ENCODE measurements at regions not wholly inside any gene's neighbourhood (a gene's known extent, or its start where the extent isn't known, plus 50 kb on each side); places are given as distances from the start of the nearest gene placed in this dataset.

GRCh38 chr5:138636398-138636944, 61.3 kb upstream of the HSPA9 start:
- TF ChIP-seq EZH2 (IDR thresholded peaks at IDR 0.05; ENCODE audit: low read depth) (no peak), CTCF (conservative IDR thresholded peaks at IDR 0.05) (no peak)

All from PC-9 (cell line).